Caco-2 (cell line): ENCODE measurements at regions not wholly inside any gene's neighbourhood (a gene's known extent, or its start where the extent isn't known, plus 50 kb on each side); places are given as distances from the start of the nearest gene placed in this dataset.

Experiments
- BruUV-seq: library from RNA; stranded (reverse); fragments of 400-500 nt; replicated peaks from 2 replicates; lab custom pipeline; 2021; lab: Mats Ljungman, UMichigan
- CTCF ChIA-PET: fragments of 300-600 bp; sonication (Branson Sonifier 250); formaldehyde crosslinking; loops from one replicate; lab custom pipeline; 2022; ENCODE audit warnings: antibody characterized with exemption; lab: Charles Lee
- POLR2A ChIA-PET: fragments of 300-600 bp; sonication (Branson Sonifier 250); formaldehyde crosslinking; loops from one replicate; lab custom pipeline; 2022; ENCODE audit warnings: antibody characterized with exemption; lab: Charles Lee
- DNase-seq, 2 experiments: peaks; one replicate each; pipeline versions ENCODE4 v3.0.0 to v3.0.0-alpha.2; 2020 to 2022
- H3K27me3 ChIP-seq: replicated peaks from 2 replicates; pipeline ENCODE4 v1.6.0; 2011; ENCODE audit warnings: low read length; ENCODE audit not compliant: control insufficient read depth, insufficient read depth
- H3K36me3 ChIP-seq: 2 replicates; pipeline ENCODE4 v1.5.1; 2011; ENCODE audit warnings: low read length; ENCODE audit not compliant: control insufficient read depth, insufficient read depth
- H3K4me1 ChIP-seq: fragments of 250-450 bp; sonication (Bioruptor Pico); 2 replicates; pipeline ENCODE4 v1.5.1; 2020; ENCODE audit warnings: mild to moderate bottlenecking
- H3K4me3 ChIP-seq: 2 replicates; pipeline ENCODE4 v1.5.1; 2011; ENCODE audit warnings: low read depth, mild to moderate bottlenecking, control low read depth, low read length
- H3K9me3 ChIP-seq: fragments of 250-450 bp; sonication (Bioruptor Pico); 2 replicates; pipeline ENCODE4 v1.5.1; 2020; ENCODE audit warnings: mild to moderate bottlenecking, moderate library complexity
- H3K27ac Mint-ChIP-seq: one replicate; pipeline ENCODE4 v1.8.0; 2022; ENCODE audit warnings: mixed read lengths; ENCODE audit not compliant: unreplicated experiment
- H3K27me3 Mint-ChIP-seq: one replicate; pipeline ENCODE4 v1.8.0; 2022; ENCODE audit warnings: mixed read lengths; ENCODE audit not compliant: insufficient read depth, unreplicated experiment
- H3K36me3 Mint-ChIP-seq: one replicate; pipeline ENCODE4 v1.8.0; 2022; ENCODE audit warnings: mild to moderate bottlenecking, mixed read lengths; ENCODE audit not compliant: insufficient read depth, unreplicated experiment
- H3K4me1 Mint-ChIP-seq: one replicate; pipeline ENCODE4 v1.8.0; 2022; ENCODE audit warnings: low read depth, mixed read lengths; ENCODE audit not compliant: unreplicated experiment
- H3K4me3 Mint-ChIP-seq: one replicate; pipeline ENCODE4 v1.8.0; 2022; ENCODE audit warnings: mild to moderate bottlenecking, moderate library complexity, mixed read lengths; ENCODE audit not compliant: unreplicated experiment
- H3K9me3 Mint-ChIP-seq: one replicate; pipeline ENCODE4 v1.8.0; 2022; ENCODE audit warnings: mixed read lengths; ENCODE audit not compliant: unreplicated experiment
- CTCF ChIP-seq, 2 experiments: fragments of 200-600 bp in 1 of 2; IDR thresholded peaks; 1 replicate in 1 of 2; 2 replicates in 1 of 2; pipeline versions ENCODE4 v1.5.1 to v1.8.0; 2011 to 2022; ENCODE audit warnings: antibody characterized with exemption in 1 of 2, control low read depth in 1 of 2, inconsistent platforms in 1 of 2, low read depth in 1 of 2, low read length in 1 of 2, mild to moderate bottlenecking in 1 of 2, moderate library complexity in 1 of 2; ENCODE audit not compliant: insufficient read depth in 1 of 2, severe bottlenecking in 1 of 2, unreplicated experiment in 1 of 2
- intact Hi-C: fragments of 100-400 bp; cut with micrococcal nuclease; formaldehyde crosslinking; loops from one replicate; pipeline ENCODE4 v1.10.0; 2022; ENCODE audit not compliant: unreplicated experiment

GRCh38 chrX:10983526-10983925, 127.6 kb upstream of the HCCS start:
- ChIA-PET POLR2A (no interaction called here), CTCF (no interaction called here)
- H3K27ac Mint-ChIP-seq, result peak overlapping the region; percentile 57
- Histone ChIP-seq H3K27me3 (no peaks in the 10 kb centered on the region), H3K9me3 (no peaks in the 10 kb centered on the region), H3K4me3 (no peak overlapping the region), H3K36me3 (no peaks in the 10 kb centered on the region), H3K4me1 (peaks cover 36% of the 10 kb centered on the region)
- no peaks in the 10 kb centered on the region for H3K36me3 Mint-ChIP-seq
- no TSS peak for BruUV-seq
- no peak for TF ChIP-seq CTCF (IDR thresholded peaks at IDR 0.05; ENCODE audit: insufficient read depth in 1 of 2, low read depth in 1 of 2, low read length in 1 of 2, severe bottlenecking in 1 of 2, unreplicated experiment in 1 of 2)
- DNase-seq, result no peak
- H3K4me1 Mint-ChIP-seq, result peaks cover 16% of the 10 kb centered on the region
- H3K9me3 Mint-ChIP-seq, result peaks cover 10% of the 10 kb centered on the region
- H3K27me3 Mint-ChIP-seq, result no peaks in the 10 kb centered on the region
- no peak overlapping the region for H3K4me3 Mint-ChIP-seq
- intact Hi-C loops, result no loop called here

DNA sequence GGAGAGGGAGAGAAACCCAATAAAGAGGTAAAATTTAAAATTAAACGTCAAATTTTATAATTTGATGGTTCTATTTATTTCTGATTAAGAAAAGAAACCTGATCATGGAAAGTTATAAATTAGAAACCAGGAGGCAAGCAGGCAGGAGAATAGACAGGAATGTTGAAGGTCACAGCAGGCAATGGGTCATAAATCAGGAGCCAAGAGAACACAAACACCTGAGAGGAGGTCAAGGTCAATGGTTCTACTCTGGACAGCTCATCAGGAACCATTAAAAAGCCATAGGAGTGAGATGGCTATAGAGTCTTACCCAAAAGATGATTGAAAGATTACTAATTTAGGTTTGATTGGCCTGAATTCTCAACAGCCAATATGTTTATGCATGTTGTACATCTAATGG, 126.9 kb upstream of the HCCS start:
- Mint-ChIP-seq H3K36me3 (no peaks in the 10 kb centered on the region), H3K4me1 (peaks cover 18% of the 10 kb centered on the region), H3K27me3 (no peaks in the 10 kb centered on the region), H3K9me3 (peaks cover 10% of the 10 kb centered on the region), H3K4me3 (no peak overlapping the region), H3K27ac (no peak overlapping the region)
- Histone ChIP-seq H3K4me3 (no peak overlapping the region), H3K9me3 (no peaks in the 10 kb centered on the region), H3K4me1 (peaks cover 43% of the 10 kb centered on the region), H3K27me3 (no peaks in the 10 kb centered on the region), H3K36me3 (no peaks in the 10 kb centered on the region)
- no peak for TF ChIP-seq CTCF (IDR thresholded peaks at IDR 0.05; ENCODE audit: insufficient read depth in 1 of 2, low read depth in 1 of 2, low read length in 1 of 2, severe bottlenecking in 1 of 2, unreplicated experiment in 1 of 2)
- CTCF ChIA-PET, result no interaction called here
- intact Hi-C loops, result no loop called here
- POLR2A ChIA-PET, result no interaction called here
- BruUV-seq, result no TSS peak
- DNase-seq, result no peak

- ChIA-PET CTCF (no interaction called here), POLR2A (no interaction called here)
- H3K9me3 ChIP-seq, result no peaks in the 10 kb centered on the region
- Mint-ChIP-seq H3K4me3 (no peak overlapping the region), H3K27ac (no peak overlapping the region), H3K36me3 (no peaks in the 10 kb centered on the region), H3K27me3 (no peaks in the 10 kb centered on the region), H3K4me1 (peaks cover 19% of the 10 kb centered on the region), H3K9me3 (peaks cover 10% of the 10 kb centered on the region)
- no peak for DNase-seq
- no TSS peak for BruUV-seq
- no peak for TF ChIP-seq CTCF (IDR thresholded peaks at IDR 0.05; ENCODE audit: insufficient read depth in 1 of 2, low read depth in 1 of 2, low read length in 1 of 2, severe bottlenecking in 1 of 2, unreplicated experiment in 1 of 2)
- peaks cover 46% of the 10 kb centered on the region for H3K4me1 ChIP-seq
- no peaks in the 10 kb centered on the region for H3K36me3 ChIP-seq
- no peak overlapping the region for H3K4me3 ChIP-seq
- intact Hi-C loops, result no loop called here
- no peaks in the 10 kb centered on the region for H3K27me3 ChIP-seq
Observed at GRCh38 chrX:10986616-10987015, 124.5 kb upstream of the HCCS start.
